ENCODE measurements at regions not wholly inside any gene's neighbourhood (a gene's known extent, or its start where the extent isn't known, plus 50 kb on each side); places are given as distances from the start of the nearest gene placed in this dataset.
"Not testable (repeated sequence)": the region's sequence is repeated elsewhere in the genome, so short reads cannot be mapped to it uniquely, and the experiment has no call there.

DNA sequence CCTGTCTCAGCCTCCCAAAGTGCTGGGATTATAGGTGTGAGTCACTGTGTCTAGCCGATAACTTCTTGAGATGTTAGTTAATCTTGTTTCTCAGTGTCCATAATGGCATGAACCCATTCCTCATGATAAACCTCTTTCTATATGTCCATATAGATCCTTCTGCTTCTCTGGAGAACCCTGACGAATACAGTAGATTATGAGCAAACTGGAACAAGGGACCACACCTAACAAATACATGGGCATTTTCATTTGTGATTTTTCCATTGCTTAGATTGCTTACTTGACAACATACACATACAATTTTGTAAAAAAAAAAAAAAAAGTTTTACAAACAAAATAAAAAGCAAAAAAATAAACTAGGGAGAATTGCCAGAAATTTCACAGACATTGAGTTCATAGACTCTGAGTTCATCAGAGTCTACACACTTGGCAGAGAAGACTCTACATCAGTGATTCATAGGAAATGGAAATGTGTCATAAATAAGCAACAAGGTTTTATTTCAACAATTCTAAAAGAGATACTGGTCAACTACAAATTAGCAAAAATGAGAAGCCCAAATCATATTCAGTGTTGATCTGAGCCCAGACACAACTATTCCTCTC is 96.7 kb downstream of the GALR1 start:
- H3K9ac ChIP-seq (ENCODE audit: low read depth in 1 of 3, low read length in 3 of 3): no peak overlapping the region
- H3K27ac ChIP-seq (ENCODE audit: low read depth, low read length): no peak overlapping the region
- peaks cover 0 to 4% (median 0%) of the 10 kb centered on the region in 3 donors for H3K4me1 ChIP-seq (ENCODE audit: control insufficient read depth in 3 of 3, insufficient read depth in 3 of 3, low read length in 3 of 3)
- H3K36me3 ChIP-seq (ENCODE audit: control insufficient read depth in 3 of 3, insufficient read depth in 3 of 3, low read length in 3 of 3): no peaks in the 10 kb centered on the region
- H3K4me3 ChIP-seq (ENCODE audit: low read length in 3 of 3): no peak overlapping the region
- peaks cover 0 to 5% (median 5%) of the 10 kb centered on the region in 3 donors for H3K27me3 ChIP-seq (ENCODE audit: control insufficient read depth in 3 of 3, insufficient read depth in 3 of 3, low read length in 3 of 3)
- no peaks in the 10 kb centered on the region for H3K9me3 ChIP-seq (ENCODE audit: control insufficient read depth in 3 of 3, low read length in 3 of 3)

DNA sequence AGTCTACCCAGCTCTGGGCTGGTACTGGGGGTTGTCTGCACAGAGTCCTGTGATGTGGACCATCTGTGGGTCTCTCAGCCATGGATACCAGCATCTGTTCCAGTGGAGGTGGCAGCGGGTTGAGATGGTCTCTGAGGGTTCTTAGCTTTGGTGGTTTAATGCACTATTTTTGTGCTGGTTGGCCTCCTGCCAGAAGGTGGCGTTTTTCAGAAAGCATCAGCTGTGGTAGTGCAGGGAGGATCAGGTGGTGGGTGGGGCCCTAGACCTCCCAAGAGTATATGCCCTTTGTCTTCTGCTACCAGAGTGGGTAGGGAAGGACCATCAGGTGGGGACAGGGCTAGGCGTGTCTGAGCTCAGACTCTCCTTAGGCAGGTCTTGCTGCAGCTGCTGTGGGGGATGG is 103.7 kb downstream of the GALR1 start:
- H3K27ac ChIP-seq (ENCODE audit: low read depth, low read length); H3K9ac ChIP-seq (ENCODE audit: low read depth in 1 of 3, low read length in 3 of 3); H3K4me3 ChIP-seq (ENCODE audit: low read length in 3 of 3); H3K36me3 ChIP-seq (ENCODE audit: control insufficient read depth in 3 of 3, insufficient read depth in 3 of 3, low read length in 3 of 3); H3K27me3 ChIP-seq (ENCODE audit: control insufficient read depth in 3 of 3, insufficient read depth in 3 of 3, low read length in 3 of 3); H3K9me3 ChIP-seq (ENCODE audit: control insufficient read depth in 3 of 3, low read length in 3 of 3); H3K4me1 ChIP-seq (ENCODE audit: control insufficient read depth in 3 of 3, insufficient read depth in 3 of 3, low read length in 3 of 3): not testable (repeated sequence)

DNA sequence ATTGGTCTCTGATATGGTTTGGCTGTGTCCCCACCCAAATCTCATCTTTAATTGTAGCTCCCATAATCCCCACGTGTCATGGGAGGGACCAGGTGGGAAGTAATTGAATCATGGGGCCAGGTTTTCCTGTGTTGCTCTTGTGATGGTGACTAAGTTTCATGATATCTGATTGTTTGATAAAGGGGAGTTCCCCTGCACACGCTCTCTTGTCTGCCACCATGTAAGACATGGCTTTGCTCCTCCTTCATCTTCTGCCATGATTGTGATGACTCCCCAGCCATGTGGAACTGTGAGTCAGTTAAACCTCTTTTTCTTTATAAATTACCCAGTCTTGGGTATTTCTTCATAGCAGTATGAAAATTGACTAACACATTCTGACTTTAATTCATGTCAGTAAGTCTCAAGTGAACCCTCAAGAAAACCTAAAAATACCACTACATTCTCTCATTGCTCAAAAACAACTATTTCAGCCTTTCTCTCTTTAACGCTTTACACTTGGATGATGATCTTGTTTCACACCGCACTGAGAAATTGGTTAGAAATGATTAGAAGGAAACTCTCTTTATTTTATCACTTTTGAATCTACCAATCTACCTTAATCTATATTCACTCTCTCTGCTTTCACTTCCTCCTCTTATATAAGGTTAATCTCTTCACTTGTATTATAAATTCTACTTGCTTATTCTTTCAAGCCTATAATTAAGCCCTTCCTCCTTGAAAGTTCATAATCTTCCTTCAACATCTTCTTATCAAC is 110.1 kb downstream of the GALR1 start:
- Histone ChIP-seq H3K4me3 (ENCODE audit: low read length in 3 of 3) (no peak overlapping the region), H3K36me3 (ENCODE audit: control insufficient read depth in 3 of 3, insufficient read depth in 3 of 3, low read length in 3 of 3) (no peaks in the 10 kb centered on the region), H3K27ac (ENCODE audit: low read depth, low read length) (no peak overlapping the region), H3K9ac (ENCODE audit: low read depth in 1 of 3, low read length in 3 of 3) (no peak overlapping the region), H3K4me1 (ENCODE audit: control insufficient read depth in 3 of 3, insufficient read depth in 3 of 3, low read length in 3 of 3) (no peaks in the 10 kb centered on the region), H3K9me3 (ENCODE audit: control insufficient read depth in 3 of 3, low read length in 3 of 3) (no peaks in the 10 kb centered on the region), H3K27me3 (ENCODE audit: control insufficient read depth in 3 of 3, insufficient read depth in 3 of 3, low read length in 3 of 3) (no peaks in the 10 kb centered on the region)

- H3K9me3 ChIP-seq (ENCODE audit: control insufficient read depth in 3 of 3, low read length in 3 of 3): no peaks in the 10 kb centered on the region
- no peak overlapping the region for H3K9ac ChIP-seq (ENCODE audit: low read depth in 1 of 3, low read length in 3 of 3)
- no peak overlapping the region for H3K27ac ChIP-seq (ENCODE audit: low read depth, low read length)
- no peaks in the 10 kb centered on the region for H3K4me1 ChIP-seq (ENCODE audit: control insufficient read depth in 3 of 3, insufficient read depth in 3 of 3, low read length in 3 of 3)
- H3K36me3 ChIP-seq (ENCODE audit: control insufficient read depth in 3 of 3, insufficient read depth in 3 of 3, low read length in 3 of 3): no peaks in the 10 kb centered on the region
- peaks cover 0 to under 1% (median 0%) of the 10 kb centered on the region in 3 donors for H3K27me3 ChIP-seq (ENCODE audit: control insufficient read depth in 3 of 3, insufficient read depth in 3 of 3, low read length in 3 of 3)
- no peak overlapping the region for H3K4me3 ChIP-seq (ENCODE audit: low read length in 3 of 3)
These were observed 110.9 kb downstream of the GALR1 start for GRCh38 chr18:77360315-77361190.

DNA sequence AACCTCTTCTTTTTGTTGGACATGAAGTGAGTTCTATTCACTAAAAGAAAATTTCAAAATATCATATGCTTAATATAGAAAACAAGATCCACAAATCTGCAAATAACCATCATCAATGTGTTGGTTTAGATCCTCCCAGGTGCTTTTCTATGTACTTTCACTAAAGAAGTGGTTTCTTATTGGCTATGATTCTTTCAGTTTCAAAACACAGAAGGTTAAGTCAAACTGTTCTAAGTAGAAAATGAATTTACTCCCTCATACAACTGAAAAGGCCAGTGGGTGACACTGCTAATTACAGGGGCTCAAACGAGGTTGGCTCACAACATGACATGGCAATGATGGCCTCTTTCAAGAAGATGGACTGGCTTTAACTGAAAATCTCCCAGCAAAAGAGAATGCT is 111.7 kb downstream of the GALR1 start:
- H3K27me3 ChIP-seq (ENCODE audit: control insufficient read depth in 3 of 3, insufficient read depth in 3 of 3, low read length in 3 of 3): peaks cover 0 to 6% (median 0%) of the 10 kb centered on the region in 3 donors
- H3K27ac ChIP-seq (ENCODE audit: low read depth, low read length): no peak overlapping the region
- H3K4me3 ChIP-seq (ENCODE audit: low read length in 3 of 3): no peak overlapping the region
- H3K4me1 ChIP-seq (ENCODE audit: control insufficient read depth in 3 of 3, insufficient read depth in 3 of 3, low read length in 3 of 3): peaks cover 0 to 2% (median 0%) of the 10 kb centered on the region in 3 donors
- H3K9ac ChIP-seq (ENCODE audit: low read depth in 1 of 3, low read length in 3 of 3): no peak overlapping the region
- no peaks in the 10 kb centered on the region for H3K36me3 ChIP-seq (ENCODE audit: control insufficient read depth in 3 of 3, insufficient read depth in 3 of 3, low read length in 3 of 3)
- no peaks in the 10 kb centered on the region for H3K9me3 ChIP-seq (ENCODE audit: control insufficient read depth in 3 of 3, low read length in 3 of 3)

- Histone ChIP-seq H3K27ac (ENCODE audit: low read depth, low read length) (no peak overlapping the region), H3K4me1 (ENCODE audit: control insufficient read depth in 3 of 3, insufficient read depth in 3 of 3, low read length in 3 of 3) (peaks cover 0 to 8% (median 3%) of the 10 kb centered on the region in 3 donors)
These were observed 116.0 kb downstream of the GALR1 start for GRCh38 chr18:77365667-77366066.

DNA sequence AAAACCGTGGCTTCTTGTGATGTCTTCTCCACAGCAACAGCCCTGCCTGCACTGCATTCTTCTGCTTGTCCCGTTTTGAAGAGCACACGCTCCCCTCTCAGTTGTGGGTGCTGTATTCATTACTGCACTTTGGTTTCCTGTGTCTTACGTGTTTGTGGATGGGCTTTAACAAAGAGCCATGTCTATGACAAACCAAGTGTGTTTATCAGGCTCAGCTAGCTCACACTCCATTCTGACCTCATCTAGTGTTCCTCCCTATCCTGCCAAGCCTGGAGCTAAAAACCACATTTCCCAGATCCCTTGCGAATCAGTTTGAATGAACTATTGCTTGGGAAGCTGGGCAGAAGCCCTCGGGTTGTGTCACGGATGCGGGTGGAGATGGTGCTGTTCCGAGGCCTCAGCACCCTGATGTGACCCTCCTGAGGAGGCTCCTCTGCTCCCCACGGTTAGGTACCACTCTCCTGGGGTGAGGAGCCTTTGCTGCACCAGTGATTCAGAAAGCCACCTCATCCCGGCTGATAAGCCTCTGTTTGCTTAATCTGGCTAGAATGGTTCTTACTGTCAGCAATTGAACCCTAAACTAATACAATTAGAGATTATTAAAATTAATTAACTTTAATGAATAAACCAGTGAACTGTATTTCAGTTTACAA is 116.5 kb downstream of the GALR1 start:
- no peaks in the 10 kb centered on the region for H3K36me3 ChIP-seq (ENCODE audit: control insufficient read depth in 3 of 3, insufficient read depth in 3 of 3, low read length in 3 of 3)
- no peak overlapping the region for H3K27ac ChIP-seq (ENCODE audit: low read depth, low read length)
- no peak overlapping the region for H3K9ac ChIP-seq (ENCODE audit: low read depth in 1 of 3, low read length in 3 of 3)
- H3K27me3 ChIP-seq (ENCODE audit: control insufficient read depth in 3 of 3, insufficient read depth in 3 of 3, low read length in 3 of 3): peaks cover 0 to 6% (median 0%) of the 10 kb centered on the region in 3 donors
- peaks cover 0 to 8% (median 3%) of the 10 kb centered on the region in 3 donors for H3K4me1 ChIP-seq (ENCODE audit: control insufficient read depth in 3 of 3, insufficient read depth in 3 of 3, low read length in 3 of 3)
- peak overlapping the region in 1 of 3 donors; percentile 9 for H3K4me3 ChIP-seq (ENCODE audit: low read length in 3 of 3)
- H3K9me3 ChIP-seq (ENCODE audit: control insufficient read depth in 3 of 3, low read length in 3 of 3): peaks cover 2 to 8% (median 7%) of the 10 kb centered on the region in 3 donors

More at GRCh38 chr18:77365667-77366066, 116.0 kb downstream of the GALR1 start:
- Histone ChIP-seq H3K27me3 (ENCODE audit: control insufficient read depth in 3 of 3, insufficient read depth in 3 of 3, low read length in 3 of 3) (peaks cover 0 to 6% (median 0%) of the 10 kb centered on the region in 3 donors), H3K9ac (ENCODE audit: low read depth in 1 of 3, low read length in 3 of 3) (no peak overlapping the region), H3K36me3 (ENCODE audit: control insufficient read depth in 3 of 3, insufficient read depth in 3 of 3, low read length in 3 of 3) (no peaks in the 10 kb centered on the region), H3K4me3 (ENCODE audit: low read length in 3 of 3) (peak overlapping the region in 1 of 3 donors; percentile 9), H3K9me3 (ENCODE audit: control insufficient read depth in 3 of 3, low read length in 3 of 3) (peaks cover 2 to 8% (median 7%) of the 10 kb centered on the region in 3 donors)

- Histone ChIP-seq H3K36me3 (ENCODE audit: control insufficient read depth in 3 of 3, insufficient read depth in 3 of 3, low read length in 3 of 3) (no peaks in the 10 kb centered on the region), H3K4me3 (ENCODE audit: low read length in 3 of 3) (peak overlapping the region; percentile 18 to 67 (median 42)), H3K27me3 (ENCODE audit: control insufficient read depth in 3 of 3, insufficient read depth in 3 of 3, low read length in 3 of 3) (peaks cover 0 to 6% (median 0%) of the 10 kb centered on the region in 3 donors), H3K4me1 (ENCODE audit: control insufficient read depth in 3 of 3, insufficient read depth in 3 of 3, low read length in 3 of 3) (peaks cover 0 to 8% (median 3%) of the 10 kb centered on the region in 3 donors), H3K27ac (ENCODE audit: low read depth, low read length) (no peak overlapping the region), H3K9me3 (ENCODE audit: control insufficient read depth in 3 of 3, low read length in 3 of 3) (peaks cover 2 to 12% (median 7%) of the 10 kb centered on the region in 3 donors), H3K9ac (ENCODE audit: low read depth in 1 of 3, low read length in 3 of 3) (peak overlapping the region in 1 of 3 donors; percentile 35)
These were observed 117.3 kb downstream of the GALR1 start for GRCh38 chr18:77366720-77367641.

DNA sequence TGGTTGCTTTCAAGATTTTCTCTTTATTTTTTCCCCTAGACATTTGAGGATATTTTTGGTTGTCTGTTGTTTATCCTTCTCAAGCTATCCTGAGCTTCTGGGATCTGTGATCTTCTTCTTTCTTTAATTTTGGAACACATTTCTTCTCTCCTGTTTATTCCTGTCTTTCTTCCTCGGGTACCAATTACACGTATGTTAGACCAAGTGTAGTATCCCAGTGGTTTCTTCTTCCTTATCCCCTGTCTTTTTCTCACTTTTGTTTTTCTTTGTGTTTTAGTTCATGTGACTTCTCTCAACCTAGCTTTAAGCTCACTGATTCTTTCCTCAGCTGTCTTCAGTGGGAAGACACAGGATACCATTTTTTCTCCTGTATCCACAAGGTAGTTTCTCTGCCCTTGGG is 120.0 kb downstream of the GALR1 start:
- Histone ChIP-seq H3K4me1 (ENCODE audit: control insufficient read depth in 3 of 3, insufficient read depth in 3 of 3, low read length in 3 of 3) (peaks cover 0 to 8% (median 3%) of the 10 kb centered on the region in 3 donors), H3K36me3 (ENCODE audit: control insufficient read depth in 3 of 3, insufficient read depth in 3 of 3, low read length in 3 of 3) (no peaks in the 10 kb centered on the region), H3K27ac (ENCODE audit: low read depth, low read length) (no peak overlapping the region), H3K9me3 (ENCODE audit: control insufficient read depth in 3 of 3, low read length in 3 of 3) (peaks cover 2 to 12% (median 7%) of the 10 kb centered on the region in 3 donors), H3K4me3 (ENCODE audit: low read length in 3 of 3) (no peak overlapping the region), H3K9ac (ENCODE audit: low read depth in 1 of 3, low read length in 3 of 3) (no peak overlapping the region), H3K27me3 (ENCODE audit: control insufficient read depth in 3 of 3, insufficient read depth in 3 of 3, low read length in 3 of 3) (peaks cover 0 to 6% (median 0%) of the 10 kb centered on the region in 3 donors)
